ENCODE measurements at regions not wholly inside any gene's neighbourhood (a gene's known extent, or its start where the extent isn't known, plus 50 kb on each side); places are given as distances from the start of the nearest gene placed in this dataset.
"Not testable (repeated sequence)": the region's sequence is repeated elsewhere in the genome, so short reads cannot be mapped to it uniquely, and the experiment has no call there.

DNA sequence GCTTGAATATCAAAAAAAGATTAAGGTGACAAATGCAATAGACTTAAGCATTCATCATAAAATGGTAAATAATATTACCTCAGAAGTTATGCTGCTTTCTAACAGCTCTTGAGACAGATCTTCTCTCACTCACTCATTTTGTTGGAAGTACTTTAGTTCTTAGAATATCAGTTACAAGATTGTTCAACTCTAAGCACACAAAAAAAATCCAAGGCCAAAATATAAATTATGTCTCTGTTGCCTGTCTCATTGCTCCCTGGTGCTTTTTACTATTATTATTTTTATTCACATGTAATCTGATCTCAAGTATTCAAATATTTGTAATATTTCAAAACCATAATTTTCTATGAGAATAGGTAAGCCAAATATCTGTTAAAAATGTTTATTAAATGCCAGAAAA is 259.4 kb upstream of the HSF2 start:
- no peak for DNase-seq

DNA sequence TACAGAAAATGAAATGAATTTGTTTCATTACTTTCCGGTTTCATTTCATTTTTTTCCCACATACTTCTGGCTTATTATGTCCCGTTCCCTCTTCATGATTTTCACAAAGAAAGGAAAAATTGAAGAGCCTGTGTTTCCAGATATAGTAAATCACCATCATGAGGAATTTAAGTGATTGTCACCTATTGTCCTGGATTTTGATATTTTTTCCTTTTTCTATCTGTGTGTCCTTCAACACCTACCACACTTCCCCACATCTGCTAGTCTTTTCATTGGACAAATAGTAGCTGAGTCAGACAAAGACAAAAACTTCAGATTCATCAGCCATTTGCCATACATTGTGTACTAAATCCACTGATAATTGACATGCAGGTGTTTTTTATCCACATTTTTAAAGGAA is 258.2 kb upstream of the HSF2 start:
- no peak for DNase-seq

DNA sequence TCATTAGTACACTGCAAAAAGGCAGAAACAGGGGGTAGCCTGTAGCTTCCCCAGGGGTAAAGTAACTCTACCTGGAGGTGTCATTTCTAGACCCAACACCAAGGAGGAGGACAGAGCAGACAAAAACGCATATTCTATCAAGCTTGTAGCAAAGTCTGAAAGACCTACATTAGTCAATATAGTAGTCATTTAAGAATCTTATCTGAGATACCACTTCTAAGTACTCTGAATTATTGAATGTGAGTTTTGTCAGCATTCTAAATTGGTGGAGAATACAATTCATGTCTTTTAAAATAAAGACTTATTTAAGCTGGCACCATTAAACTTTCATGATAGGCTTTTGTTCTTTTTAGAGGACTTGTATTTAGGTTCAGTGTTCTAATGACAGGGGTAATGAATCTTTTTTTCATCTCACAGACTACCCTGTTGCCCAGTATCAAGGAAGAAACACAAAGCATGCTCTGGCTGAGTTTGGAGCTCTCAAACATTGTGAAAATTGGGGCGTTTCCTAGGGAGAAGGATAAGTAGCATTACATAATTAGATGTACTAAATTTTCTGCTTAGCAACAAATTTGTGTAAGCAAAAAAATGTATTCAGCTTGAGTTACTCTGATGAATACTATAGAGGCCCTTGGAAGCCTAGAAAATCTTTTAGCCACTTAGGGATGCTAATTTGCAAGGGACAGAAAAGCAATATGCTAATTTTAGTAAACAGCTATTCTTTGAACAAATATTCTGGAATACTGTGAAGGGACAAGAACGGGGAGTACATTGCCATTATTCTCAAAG is 255.4 kb upstream of the HSF2 start:
- no peak for DNase-seq

DNA sequence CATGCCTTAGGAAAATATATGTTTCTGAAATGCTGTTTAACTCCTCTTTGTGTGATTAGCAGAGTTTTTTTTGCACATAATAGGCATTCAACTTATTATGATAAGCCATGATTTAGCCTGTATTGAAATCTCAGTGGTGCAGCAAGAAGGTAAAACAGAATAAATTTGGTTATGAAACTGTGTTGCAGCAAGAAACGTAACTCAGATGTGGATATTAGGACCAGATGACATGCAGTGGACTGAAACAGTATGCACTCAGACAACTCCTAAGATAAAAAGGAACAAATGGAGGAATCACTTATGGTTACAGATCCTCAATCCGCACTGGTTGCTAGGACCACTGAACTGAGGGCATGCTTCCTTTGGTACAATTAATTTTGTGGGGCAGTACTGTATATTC is 254.2 kb upstream of the HSF2 start:
- DNase-seq = no peak

DNA sequence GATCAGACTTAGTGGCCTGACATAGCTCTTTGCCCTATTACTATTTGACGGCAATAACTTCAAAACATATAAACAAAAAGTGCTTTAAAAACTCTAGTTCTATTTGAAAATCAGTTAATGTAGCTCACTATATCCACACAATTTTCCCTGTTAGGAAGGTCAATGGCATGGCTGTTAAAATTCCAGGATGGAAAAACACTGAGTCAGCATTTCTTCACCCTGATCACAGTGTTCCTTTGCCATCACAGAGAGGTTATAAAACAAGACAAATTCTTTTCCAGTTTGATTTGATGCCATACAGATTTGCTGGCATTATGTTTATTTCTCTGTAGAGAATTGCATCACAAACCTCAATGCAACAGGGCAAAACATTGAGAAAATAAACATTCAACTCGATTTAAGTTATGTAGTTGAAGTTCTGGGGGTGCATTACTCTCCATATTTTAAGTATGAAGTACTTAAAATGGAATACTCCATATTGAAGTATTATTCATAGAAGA is 253.7 kb upstream of the HSF2 start:
- no peak for DNase-seq

DNA sequence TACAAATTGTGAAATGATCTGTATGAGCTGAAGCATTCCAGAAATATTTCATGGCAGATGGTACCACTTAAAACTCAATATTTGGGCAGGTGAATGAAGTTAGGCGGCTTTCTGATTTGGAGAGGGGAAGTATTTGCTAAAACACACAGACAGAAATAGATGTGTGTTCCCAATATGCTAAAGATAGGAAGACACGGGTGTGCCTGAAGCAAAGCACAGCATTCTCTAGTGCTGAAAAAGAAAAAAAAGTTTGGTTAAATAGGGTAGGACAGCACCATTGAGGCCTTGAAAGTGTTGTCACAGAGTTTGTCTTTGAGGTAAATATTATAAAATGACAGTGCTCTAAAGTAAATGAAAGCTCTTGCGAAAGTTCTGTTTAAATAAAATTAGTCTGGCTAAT is 252.2 kb upstream of the HSF2 start:
- DNase-seq = no peak

DNA sequence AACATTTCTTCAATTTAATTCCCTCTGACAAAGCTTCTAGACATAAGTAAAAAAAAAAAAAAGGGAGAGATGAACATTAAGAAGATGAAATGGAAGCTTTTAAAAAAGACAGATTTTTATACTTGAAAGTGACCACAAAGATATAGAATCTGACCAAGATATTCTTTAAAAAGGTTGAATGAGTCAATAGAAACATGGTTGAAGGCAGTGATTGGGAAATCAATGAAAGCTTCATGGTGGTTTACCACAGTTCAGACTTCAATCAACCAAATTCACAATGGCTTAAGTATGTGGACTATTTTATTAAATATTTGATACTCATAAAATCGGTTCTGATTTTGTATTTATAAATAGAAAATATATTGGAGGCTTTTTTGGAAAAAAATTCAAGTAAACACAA is 248.4 kb upstream of the HSF2 start:
- DNase-seq = no peak

DNA sequence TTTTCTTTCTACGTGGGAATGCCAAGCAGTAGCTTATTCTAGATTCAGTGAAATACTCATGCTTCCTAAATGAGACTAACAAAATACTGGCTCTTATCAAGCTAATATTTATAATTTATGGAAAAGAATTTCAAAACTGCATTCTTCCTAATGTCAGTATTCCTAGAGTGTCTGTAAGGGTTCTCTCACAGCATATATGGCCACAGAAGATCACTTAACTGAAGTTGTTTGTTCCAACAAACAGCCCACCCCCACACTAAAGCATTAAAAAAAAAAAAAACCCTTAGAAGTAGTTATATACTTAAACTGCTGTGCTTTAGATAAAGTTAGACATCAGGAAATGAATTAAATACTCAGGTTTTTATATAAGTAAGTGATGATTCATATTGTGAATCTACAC is 247.7 kb upstream of the HSF2 start:
- no peak for DNase-seq

DNA sequence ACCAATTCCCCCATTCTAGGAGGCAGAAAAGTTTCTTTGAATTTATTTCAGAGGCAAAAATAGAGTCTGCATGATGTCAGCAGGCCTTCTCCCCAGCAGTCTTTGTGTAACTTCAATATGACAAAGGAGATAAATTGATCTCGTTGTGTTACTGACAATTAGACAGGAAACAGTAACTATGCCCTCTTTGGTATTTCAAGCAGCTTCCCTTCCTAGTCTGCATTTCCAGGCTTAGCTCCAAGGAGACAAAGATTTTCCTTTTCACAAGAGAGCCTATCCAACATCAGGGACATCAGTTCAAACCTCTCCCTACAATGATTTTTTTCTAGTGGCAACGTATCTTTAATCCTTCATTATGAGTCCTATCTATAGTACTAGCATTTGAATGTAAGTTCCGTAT is 245.9 kb upstream of the HSF2 start:
- DNase-seq = no peak

DNA sequence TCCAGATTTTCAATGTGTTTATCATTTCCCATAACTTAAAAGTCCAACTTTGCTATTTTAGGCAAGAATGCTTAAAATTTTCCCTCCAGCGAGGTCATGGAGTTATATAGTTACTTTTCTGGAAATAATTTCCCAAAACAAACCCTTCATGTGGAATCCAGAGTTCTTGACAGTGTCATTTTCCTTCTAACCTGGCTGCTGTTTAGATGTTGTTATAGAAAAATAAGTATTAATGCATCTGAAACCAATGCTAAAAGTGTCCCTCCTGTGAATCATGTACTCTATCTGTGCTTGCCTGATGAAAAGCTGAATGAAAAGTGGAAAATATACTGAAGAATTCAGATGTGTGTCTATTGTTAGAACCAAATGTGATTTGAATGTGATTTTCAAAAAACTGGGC is 245.3 kb upstream of the HSF2 start:
- no peak for DNase-seq

DNA sequence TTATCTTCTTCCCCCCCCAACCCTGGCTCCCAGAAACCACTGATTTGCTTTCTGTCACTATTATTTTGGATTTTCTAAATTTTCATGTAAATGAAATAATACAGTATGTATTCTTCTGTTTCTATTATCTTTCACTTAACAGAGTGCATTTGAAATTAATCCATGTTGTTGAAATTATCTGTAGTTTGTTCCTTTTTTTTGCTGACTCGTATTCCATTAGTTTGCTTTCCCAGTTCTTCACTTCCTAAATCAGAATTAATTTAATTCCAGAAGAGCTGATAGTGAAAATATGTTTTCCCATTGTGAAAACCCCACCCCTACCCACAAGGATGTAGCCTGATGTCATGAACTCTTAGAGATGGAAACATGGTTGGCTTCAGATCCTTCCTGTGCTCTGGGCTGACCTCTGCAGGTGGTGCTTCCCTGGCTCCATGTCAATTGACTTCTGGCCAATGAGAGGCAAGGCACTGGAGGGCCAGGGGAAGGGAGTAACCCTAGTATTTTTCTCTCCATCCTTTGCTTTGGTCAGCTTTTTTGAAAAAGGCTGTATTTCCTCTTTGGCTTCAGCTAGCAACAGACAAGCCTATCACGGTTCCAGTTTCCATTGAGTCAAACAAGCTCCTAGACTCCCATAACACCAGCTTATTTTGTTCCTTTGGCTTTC is 244.4 kb upstream of the HSF2 start:
- DNase-seq = no peak

DNA sequence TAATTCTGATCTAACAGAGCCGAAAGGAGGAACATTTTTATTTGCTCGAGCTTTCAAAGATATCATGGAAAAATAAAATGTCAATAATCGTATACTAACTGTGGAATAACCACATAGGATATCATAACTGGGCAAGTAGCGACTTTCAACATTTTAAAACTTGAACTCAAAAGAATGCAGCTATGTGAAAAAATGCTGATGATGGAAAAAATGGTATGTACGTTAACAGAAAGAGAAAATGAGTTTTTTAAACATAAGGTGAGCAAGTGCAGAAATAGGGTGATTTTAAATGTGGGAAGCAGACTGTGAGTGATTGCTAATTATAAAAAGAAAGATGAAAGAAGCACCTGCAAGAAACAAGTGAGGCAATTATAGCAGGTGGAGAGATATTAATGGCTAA is 238.3 kb upstream of the HSF2 start:
- no peak for DNase-seq

DNA sequence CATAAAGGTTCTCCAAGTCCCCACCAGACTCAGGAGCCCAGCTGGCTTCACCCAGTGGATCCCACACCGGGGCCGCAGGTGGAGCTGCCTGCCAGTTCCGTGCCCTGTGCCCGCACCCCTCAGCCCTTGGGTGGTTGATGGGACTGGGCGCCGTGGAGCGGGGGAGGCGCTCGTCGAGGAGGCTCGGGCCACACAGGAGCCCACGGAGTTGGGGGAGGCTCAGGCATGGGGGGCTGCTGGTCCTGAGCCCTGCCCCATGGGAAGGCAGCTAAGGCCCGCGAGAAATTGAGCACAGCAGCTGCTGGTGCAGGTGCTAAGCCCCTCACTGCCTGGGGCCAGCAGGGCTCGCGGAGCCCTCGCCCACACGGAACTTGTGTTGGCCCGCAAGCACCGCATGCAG is 234.4 kb upstream of the HSF2 start:
- DNase-seq = no peak

DNA sequence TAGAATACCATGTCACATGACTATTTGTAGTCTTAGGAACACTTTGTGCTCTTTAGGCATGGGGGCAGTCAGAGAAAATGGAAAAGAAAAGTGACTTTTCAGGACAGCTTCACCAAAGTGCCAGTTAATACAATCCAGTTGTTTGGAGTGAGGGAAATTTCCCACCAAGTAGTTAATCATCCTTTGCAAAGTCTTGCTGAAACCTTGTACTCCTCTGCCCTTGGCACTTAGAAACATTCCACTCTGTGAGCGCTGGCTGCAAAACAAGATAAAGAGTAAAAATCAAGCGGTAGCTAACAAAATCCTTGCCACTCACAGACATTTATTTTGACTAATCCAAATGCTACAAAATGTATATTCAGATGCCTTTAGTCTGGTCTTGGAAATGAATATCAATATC is 229.2 kb upstream of the HSF2 start:
- DNase-seq = no peak

DNA sequence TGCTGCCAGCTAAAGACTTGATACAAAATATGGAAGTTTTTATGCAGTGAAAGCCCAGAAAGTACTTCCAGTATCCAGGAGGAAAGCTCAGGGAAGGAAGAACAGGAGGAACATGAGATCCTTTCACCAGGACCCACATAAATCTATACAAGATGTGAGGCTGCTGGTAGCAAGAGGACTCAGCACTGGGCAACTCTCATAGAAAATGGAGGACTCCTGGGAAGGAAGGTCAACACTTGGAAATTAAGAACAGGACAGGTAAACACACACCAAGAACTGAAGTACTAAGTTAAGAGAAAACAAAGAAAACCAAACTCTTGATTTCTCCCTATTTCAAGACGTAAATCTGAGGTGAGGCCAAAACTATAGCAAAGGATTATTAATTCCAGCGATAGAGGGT is 220.5 kb upstream of the HSF2 start:
- no peak for DNase-seq

DNA sequence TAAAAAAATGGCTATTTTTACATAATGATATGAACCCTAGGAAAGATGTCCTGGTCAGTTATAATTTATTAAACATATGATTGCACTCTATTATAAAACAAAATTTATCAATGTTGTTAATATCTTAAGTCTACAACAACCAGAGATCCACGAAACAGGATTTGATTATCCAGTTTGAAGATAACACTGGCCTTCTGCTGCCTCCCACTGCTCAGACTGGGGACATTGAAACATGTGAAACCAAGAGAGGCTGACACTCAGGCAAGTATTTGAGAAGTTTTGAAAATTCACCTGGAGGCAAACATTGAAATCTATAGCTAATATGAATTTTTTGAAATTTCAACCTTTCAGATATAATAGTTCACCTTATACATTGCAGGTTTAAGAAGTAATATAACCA is 219.3 kb upstream of the HSF2 start:
- DNase-seq = no peak

DNA sequence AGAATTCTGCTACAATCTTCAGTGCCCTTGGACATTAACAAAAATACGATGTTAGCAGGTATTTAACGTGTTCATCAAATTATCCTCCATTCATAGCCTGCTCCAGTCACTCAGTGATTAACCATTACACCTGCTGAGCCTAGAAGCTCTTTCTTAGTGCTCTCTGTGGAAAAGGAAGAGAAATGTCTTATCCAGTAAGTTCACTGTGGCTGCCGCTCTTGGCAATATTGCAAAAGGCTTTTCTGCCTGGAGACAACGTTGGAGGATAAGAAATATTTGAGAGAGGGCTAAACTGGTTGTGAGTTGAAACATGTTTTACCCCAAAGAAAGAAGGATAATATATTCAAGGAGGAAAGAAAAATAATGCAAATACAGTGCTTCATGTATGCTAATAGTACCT is 217.4 kb upstream of the HSF2 start:
- DNase-seq = no peak

DNA sequence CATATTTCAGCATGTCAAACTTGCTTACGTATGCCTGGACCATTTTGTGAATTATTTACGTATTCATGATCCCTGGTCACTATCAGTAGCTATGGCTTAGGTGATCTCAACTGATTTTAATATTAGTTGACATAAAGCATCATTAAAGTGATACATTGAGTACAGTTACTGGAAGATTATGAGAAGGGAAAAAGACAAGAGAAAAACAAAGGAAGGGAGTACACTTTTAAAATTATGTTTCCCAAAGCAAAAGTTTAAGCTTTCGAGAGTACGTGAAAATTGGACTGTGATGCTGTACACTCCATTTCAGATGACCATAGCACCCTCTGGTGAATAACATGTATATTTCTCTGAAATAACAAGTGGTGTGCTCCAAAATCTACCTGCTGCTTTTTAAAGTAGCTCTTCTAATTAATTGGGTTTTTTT is 215.0 kb upstream of the HSF2 start:
- DNase-seq = no peak

DNA sequence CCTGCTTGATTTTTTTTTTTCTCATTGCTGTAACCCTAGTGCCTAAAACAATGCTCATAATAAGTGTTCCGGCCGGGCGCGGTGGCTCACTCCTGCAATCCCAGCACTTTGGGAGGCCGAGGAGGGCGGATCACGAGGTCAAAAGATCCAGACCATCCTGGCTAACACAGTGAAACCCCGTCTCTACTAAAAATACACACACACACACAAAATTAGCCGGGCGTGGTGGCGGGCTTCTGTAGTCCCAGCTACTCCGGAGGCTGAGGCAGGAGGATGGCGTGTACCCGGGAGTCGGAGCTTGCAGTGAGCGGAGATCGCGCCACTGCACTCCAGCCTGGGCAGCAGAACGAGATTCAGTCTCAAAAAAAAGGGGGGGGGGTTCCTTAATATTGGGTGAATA is 214.0 kb upstream of the HSF2 start:
- not testable (repeated sequence) for DNase-seq

DNA sequence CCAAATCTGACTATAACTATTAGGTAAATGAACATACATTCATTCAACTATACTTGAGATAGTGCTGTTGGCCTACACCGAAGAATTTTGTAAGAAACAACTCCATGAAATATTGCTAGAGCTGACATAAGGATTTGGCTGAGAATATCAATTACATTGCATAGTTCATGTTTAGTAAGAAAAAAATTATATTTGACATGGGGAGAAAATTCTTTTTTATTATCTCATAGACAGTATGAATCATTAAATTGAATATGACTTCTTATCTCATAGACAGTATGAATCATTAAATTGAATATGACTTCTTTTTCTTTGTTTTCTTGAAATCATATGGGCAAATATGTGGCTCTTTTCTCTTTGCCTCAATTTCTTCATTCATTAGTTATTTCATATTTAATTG is 212.3 kb upstream of the HSF2 start:
- DNase-seq = no peak

DNA sequence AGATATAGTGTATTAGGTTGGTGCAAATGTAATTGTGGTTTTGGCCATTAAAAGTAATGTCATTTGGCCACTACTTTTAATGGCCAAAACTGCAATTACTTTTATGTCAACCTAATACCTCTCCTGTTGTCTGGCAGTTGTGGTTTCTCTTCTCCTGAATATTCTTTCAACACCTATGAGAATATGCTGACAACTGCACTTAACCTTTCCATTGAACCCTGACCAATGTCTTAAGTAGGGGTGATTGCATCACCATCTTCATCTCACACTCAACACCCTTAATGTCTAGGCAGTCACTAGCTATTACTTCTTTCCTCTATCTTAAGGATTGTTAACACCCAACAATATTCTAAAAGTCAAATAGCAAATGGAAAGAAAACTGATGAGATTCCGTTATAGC is 200.5 kb upstream of the HSF2 start:
- no peak for DNase-seq

DNA sequence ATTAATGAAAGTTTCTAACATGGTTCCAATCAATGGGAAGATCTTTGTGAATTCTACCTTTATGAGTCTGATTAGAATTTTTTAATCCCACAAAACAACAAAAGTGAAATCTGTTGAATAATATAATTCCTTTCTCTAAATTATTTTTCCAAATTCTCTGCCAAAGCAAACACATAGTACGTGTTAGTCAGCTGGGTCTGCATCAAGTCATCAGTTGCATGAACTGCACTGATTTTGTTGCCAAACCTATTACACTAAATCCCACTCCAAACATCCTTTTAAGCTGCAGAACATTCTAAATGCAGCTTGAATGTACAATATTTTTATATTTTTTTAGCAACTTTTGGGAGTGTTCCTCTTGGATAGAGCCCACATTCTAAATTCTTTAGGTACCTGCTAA is 199.0 kb upstream of the HSF2 start:
- no peak for DNase-seq

DNA sequence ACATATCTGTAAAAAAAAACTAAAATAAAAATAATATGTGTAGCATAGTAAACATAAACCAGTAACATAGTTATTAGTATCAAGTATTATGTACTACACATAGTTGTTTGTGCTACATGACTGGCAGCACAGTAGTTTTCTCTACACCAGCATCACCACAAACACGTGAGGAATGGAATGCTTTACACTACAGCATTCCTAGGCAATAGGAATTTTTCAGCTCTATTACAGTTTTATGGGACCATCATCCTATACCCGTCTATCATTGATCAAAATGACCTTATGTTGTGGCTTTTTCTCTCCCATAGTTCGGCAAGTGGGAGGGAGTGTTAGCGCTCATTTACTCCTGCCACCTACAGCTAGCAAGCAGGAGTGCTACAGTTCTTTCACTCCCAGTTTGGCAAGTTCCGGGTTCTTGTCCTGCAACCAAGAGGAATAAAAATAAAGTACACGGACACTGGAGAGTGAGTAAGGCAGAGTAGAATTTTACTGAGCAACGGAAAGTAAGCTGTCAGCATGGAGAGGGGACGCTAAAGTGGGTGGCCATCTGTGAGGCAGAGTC is 196.8 kb upstream of the HSF2 start:
- DNase-seq = no peak

DNA sequence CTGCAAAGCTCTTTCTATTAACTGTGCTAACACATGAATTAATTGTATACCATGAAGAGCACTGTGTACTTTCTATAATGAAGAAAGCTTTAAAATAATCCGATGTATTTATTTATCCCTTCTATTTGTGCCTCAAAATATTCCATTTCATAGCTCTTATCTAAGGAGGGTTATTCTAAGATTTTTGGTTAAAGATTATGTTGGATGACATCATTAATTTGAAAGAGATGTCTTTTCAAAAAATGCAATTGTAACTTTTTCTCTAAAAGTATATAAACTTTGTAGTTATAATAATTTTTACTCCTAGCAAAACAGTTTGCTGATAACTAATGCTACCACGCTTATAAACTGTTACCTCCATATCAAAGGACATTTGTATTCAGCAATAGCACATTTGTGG is 192.4 kb upstream of the HSF2 start:
- DNase-seq = no peak

Data from CD4-positive, alpha-beta T cell treated with Interferon alpha-2 for 1 hour (primary cell).